ENCODE measurements at regions not wholly inside any gene's neighbourhood (a gene's known extent, or its start where the extent isn't known, plus 50 kb on each side); places are given as distances from the start of the nearest gene placed in this dataset.

- TF ChIP-seq CTCF (IDR thresholded peaks at IDR 0.05 in 8 of 11, conservative IDR thresholded peaks at IDR 0.05 in 3 of 11) (no peak), POLR2AphosphoS5 (IDR thresholded peaks at IDR 0.05) (no peak)
These were observed 84.5 kb upstream of the ARHGAP28 start for GRCh38 chr18:6644836-6645627.
